Posterior cingulate gyrus (tissue), 11 donors: ENCODE measurements at regions not wholly inside any gene's neighbourhood (a gene's known extent, or its start where the extent isn't known, plus 50 kb on each side); places are given as distances from the start of the nearest gene placed in this dataset.
A peak's percentile ranks its signal among the peaks of the same experiment; 100 is the strongest.
"Not testable (repeated sequence)": the region's sequence is repeated elsewhere in the genome, so short reads cannot be mapped to it uniquely, and the experiment has no call there.

Source experiments
- DNase-seq, 10 donors: peaks; one replicate each; pipeline versions ENCODE4 v3.0.0 to v3.0.0-alpha.2; 2020 to 2021; ENCODE audit warnings: mixed read lengths in 3 of 10
- intact Hi-C: fragments of 100-400 bp; cut with DNase I; formaldehyde crosslinking; loops from one replicate; pipeline ENCODE4 v1.15.1; 2023

DNA sequence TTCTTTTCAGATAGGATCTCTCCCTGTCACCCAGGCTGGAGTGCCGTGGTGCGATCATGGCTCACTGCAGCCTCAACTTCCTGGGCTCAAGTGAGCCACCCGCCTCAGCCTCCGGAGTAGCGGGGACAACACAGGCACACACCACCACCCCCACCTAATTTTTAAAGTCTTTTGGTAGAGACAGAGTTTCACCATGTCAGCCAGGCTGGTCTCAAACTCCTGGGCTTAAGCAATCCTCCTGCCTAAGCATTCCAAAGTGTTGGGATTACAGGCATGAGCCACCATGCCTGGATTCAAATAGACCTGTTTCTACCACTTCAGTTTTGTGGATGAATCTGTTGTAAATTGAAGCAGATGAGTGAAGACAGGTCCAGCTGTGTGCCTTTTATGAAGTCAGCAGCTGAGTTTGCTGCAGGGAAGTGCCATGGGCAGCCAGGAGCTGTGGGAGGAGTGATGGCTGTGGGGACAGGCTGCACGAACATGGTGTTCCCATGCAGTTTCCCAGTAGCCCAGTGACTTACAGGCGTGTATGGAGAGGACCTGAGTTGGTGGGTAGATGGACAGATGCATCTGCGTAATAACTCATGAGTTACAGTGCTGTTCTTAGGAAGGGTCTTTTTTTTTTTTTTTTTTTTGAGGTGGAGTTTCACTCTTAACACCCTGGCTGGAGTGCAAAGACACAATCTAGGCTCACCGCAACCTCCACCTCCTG is 4476.4 kb upstream of the OR11H1 start:
- intact Hi-C loops, result not testable (repeated sequence)
- DNase-seq, result peak in 2 of 10 donors; percentile 76 to 85

DNA sequence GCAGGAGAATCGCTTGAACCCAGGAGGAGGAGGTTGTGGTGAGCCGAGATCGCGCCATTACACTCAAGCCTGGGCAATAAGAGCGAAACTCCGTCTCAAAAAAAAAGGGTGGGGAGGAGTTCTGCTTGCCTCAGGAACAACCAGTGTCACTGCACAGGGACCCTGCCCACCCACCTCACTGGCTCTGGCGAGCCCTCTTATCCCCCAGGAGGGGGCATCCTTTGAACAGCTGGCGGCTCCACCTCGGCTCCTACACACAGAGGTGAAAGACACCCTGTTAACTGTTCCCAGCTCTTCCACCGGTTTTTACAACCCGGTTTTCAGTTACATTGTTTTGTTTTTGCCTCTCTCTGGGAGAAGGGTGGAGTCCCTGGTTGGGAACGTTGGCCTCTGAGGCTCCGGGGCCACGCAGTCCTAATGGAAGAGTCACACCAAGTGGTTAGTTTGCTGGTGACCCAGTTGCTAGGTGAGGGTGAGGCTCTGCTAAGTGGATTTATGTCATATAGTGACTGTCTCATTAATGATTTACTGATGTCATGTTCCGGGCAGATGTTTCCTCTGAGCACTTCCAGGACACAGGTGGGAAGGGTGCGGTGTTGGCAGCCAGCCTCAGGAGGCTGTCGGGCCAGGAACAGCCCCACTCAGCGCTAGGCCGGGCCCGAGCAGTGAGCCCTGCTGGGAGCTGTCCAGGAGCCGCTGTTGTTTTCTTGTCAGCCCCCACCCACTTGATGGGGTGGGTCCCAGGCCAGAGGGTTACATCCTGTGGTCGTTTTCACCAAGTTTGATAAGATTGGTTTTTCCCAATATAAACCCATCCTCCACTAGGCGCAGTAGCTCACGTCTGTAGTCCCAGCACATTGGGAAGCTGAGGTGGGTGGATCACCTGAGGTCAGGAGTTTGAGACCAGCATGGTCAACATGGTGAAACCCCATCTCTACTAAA is 4474.3 kb upstream of the OR11H1 start:
- intact Hi-C loops, result not testable (repeated sequence)
- DNase-seq, result peak in 2 of 10 donors; percentile 83 to 86

DNA sequence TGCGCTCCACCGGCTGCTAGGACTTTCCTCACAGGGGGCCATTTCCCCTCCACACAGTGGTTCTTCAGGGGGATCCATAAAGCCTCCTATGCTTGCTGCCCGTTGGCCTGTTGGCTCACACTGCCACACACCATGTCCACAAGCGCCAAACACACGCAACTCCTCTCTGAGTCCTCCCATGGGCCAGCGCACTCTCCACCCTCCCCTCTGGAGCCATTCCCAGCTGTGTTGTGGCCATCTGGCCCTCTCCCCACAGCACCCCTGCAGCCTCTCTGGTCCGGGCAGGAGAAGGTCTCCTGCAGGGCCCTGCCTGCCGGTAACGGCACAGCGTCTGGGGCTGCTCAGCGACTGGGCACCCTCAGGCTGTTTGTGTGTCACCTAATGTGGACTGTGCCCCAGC is 4473.3 kb upstream of the OR11H1 start:
- peak in 3 of 10 donors; percentile 82 to 91 (median 88) for DNase-seq
- intact Hi-C loops, result not testable (repeated sequence)

DNA sequence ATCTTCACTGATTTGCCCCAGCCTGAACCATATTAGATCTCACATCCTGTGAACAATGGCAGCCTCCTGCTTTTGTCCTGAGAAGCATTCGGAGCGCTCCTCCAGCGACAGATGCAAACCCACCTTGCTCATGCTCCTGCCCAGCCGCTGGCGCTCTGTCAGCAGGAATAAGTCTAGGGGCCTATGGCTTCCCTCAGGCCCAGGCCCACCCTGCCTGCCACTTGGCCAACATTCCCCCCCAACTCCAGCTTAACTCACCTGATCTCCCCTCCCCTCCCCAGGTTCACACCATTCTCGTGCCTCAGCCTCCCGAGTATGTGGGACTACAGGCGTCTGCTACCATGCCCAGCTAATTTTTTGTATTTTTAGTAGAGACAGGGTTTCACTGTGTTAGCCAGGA is 4472.8 kb upstream of the OR11H1 start:
- DNase-seq, result peak in 3 of 10 donors; percentile 79 to 92 (median 91)

DNA sequence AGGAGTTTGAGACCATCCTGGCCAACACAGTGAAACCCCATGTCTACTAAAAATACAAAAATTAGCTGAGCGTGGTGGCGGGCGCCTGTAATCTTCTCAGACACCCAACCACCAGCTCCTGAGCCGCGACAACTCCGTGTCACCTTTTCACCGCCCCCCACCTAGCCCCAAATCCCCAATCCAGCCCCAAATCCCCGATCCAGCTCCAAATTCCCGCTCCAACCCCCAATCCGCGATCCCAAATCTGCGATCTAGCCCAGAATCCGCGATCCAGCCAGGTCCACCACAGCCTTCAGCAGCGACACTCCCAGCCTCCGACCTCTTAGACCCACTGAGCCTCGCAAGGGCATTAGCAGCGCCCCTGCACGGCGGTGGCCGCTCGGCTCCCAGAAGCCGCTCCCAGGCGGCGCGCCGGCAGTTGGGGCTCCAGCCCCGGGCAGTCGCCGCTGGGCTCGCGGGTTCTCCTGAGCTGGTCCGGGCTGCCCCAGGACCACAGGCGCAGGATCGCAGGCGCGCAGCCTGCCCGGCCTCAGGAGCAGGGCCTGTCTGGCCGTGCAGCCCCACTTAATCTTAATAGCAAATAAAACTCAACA is 4469.9 kb upstream of the OR11H1 start:
- DNase-seq, result peak in 3 of 10 donors; percentile 82 to 89 (median 88)
- intact Hi-C loops, result not testable (repeated sequence)

More for the DNA sequence above, 4472.8 kb upstream of the OR11H1 start:
- intact Hi-C loops, result not testable (repeated sequence)

DNA sequence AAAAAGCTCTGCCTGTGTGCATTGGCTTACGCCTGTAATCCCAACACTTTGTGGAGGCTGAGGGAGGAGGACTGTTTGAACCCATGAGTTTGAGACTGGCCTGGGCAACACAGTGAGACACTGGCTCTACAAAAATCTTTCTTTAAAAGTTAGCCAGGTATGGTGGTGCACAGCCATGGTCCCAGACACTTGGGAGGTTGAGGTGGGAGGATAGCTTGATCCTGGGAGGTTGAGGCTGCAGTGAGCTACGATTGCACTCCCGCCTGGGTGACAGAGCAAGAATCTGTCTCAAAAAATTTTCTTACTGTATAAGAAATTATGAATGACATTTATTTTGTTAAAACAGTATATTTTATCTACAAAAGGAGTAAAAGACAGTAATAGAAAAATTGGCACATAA is 4468.9 kb upstream of the OR11H1 start:
- intact Hi-C loops, result not testable (repeated sequence)

DNA sequence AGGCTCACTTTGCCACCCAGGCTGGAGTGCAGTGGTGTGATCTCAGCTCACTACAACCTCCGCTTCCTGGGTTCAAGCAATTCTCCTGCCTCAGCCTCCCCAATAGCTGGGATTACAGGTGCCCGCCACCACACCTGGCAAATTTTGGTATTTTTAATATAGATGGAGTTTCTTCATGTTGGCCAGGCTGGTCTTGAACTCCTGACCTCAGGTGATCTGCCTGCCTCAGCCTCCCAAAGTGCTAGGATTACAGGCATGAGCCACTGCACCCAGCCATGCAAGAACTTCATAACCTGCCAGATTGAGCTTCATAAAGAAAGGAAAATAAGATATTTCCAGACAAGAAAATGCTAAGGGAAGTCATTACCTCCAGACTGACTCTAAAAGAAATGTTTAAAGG is 4467.2 kb upstream of the OR11H1 start:
- DNase-seq, result peak in 1 of 10 donors; percentile 57
- intact Hi-C loops, result not testable (repeated sequence)

More for the DNA sequence above, 4468.9 kb upstream of the OR11H1 start:
- DNase-seq, result peak in 1 of 10 donors; percentile 75

DNA sequence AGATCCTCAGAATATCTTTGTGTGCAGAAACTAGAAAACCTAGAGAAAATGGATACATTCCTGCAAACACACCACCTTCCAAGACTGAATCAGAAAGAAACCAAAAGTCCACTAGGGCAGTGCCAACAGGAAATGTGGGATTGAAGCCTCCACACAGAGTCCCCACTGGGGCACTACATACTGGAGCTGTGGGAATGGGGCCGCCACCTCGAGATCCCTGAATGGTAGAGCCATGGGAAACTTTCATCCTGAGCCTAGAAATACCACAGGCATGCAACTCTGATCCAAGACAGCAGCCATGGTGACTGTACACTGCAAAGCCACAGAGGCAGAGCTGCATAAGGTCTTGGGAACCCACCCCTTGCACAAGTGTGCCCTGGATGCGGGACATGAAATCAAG is 4465.5 kb upstream of the OR11H1 start:
- peak in 2 of 10 donors; percentile 86 to 90 for DNase-seq
- intact Hi-C loops, result not testable (repeated sequence)

DNA sequence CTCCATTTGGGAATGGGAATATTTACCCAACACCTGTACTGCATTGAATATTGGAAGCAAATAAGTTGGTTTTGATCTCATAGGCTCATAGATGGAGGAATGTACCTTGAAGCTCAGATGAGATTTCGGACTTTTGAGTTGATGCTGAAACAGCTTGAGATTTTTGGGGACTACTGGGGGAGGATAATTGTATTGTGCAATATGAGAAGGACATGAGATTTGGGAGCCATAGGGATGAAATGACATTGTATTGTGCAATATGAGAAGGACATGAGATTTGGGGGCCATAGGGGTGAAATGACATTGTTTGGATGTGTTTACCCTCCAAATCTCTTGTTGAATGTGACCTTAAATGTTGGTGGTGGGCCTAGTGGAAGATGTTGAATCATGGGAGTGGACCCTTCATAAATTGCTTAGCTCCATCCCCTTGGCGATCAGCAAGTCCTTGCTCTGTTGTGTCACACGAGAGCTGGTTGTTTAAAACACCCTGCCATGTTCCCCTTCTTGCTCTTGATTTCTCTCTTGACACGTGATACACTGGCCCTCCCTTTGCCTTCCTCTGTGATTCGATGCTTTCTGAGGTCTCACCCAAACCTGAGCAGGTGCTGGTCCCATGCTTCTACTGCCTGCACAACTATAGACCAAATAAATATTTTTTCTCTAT is 4464.8 kb upstream of the OR11H1 start:
- intact Hi-C loops, result not testable (repeated sequence)
- DNase-seq, result peak in 1 of 10 donors; percentile 27

DNA sequence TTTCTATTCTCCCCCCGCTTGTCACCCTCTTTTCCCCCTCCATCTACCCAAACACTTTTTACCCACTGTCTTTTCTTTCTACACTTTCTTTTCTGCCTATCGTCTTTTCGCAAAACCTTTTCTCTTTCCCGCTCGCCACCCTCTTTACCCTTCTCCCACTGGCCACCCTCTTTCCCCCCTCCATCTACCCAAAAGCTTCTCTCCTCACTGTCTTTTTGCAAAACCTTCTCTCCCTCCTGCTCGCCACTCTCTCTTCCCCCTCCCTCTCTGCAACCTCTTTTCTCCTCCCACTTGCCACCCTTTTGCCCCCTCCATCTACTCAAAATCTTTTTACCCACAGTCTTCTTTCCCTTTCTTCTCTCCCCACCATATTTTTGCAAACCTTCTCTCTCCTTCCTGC is 4462.8 kb upstream of the OR11H1 start:
- peak in 2 of 10 donors; percentile 59 to 82 for DNase-seq
- intact Hi-C loops, result not testable (repeated sequence)

DNA sequence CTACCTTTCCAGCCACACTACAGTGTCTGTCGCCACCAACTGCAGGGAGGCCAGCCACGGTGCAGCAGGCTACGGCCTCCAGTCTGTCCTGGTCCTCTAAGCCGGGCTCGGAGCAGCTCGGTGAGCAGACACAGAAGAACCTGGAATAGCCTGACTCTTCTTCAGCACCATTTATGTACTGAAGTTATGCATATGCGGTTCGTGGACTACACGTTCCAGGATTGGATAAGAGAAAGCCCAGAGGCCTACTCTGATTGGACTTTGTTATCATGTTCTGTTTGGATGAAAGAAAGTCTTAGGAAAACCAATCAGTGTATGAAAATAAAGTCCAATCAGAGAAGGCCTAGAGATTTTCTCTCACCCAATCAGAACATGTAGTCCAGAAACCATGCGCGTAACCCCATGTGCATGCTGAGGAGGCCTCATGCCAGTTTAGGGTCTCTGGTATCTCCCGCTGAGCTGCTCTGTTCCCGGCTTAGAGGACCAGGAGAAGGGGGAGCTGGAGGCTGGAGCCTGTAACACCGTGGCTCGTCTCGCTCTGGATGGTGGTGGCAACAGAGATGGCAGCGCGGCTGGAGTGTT is 4462.0 kb upstream of the OR11H1 start:
- intact Hi-C loops, result not testable (repeated sequence)
- DNase-seq, result peak in 1 of 10 donors; percentile 62

DNA sequence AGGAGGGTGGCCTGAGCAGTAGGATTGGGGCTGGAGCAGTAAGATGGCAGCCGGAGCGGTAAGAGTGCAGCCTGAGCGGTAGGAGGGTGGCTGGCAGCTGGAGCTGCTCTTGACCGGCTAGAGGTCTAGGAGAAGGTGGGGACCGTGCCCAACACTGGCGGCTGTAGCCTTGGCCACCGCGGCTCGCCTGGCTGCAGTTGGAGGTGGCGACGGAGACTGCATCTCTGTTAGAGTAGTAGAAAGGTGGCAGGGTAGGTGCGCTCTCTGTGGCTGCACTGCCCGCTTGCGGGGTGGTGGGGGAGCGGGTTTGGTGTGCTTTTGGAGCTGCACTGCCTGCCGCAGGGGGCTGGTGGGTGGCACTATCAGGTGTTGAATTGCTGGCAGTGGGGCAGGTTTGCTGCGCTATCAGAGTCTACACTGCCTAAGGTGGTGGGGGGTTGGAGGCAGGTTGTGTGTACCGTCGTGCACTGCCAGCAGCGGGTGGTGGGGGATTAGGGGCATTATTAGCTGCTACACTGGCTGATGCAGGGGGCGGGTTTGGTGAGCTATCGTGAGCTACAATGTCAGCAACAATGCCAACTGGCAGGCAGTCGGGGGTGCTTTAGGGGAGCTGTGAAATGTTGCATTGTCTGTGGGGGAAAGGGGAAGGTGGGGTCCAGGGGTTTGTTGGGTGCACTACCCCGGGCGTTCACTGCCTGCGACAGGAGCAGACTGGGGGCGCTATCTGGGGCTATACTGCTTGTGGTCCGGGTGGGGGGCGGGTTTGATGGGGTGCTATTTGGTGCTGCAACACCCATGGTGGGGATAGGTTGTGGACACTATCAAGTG is 4461.3 kb upstream of the OR11H1 start:
- DNase-seq, result peak in 3 of 10 donors; percentile 85 to 91 (median 89)
- intact Hi-C loops, result no loop called here

DNA sequence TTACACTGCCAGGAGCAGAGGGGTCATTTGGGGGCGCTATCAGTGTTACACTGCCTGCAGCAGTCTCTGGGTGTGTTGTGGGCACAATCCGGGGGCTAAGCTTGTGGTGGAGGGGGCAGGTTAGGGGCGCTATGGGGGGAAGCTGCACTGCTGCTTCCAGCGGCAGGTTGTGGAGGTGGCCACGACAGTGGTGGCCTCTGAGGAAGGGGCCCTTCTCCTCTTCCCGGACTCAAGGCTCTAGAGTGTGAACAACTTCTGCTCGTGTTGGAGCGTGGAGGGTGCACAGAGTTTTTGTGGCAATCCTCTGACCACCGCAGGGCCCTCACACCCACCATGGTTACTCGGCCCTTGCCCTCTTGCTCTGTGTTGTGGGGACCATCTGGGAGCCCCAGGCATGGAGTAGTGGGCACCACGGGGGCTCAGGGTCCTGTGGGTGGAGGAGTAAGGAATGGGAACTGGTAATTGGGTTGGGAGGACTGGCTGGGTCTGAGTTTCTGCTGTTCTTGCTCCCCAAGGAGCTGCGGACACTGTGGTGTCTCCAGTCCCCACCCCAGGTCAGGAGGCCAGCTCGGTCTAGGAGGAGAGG is 4460.6 kb upstream of the OR11H1 start:
- intact Hi-C loops, result not testable (repeated sequence)
- DNase-seq, result peak in 3 of 10 donors; percentile 79 to 89 (median 89)

DNA sequence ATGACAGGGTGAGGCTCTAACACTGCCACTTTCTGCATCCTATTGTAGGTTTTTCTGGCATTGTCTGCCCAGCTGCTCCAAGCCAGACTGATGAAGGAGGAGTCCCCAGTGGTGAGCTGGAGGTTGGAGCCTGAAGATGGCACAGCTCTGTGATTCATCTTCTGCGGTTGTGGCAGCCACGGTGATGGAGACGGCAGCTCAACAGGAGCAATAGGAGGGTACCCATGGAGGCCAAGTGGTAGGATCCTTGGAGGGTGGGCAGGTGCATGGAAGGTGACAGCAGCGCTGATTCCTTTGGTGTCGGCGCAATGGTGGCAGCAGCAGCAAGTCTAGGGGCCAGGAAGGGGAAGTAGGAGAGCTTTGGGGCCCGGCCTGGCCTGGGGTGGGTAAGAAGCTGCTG is 4460.1 kb upstream of the OR11H1 start:
- peak in 2 of 10 donors; percentile 82 to 84 for DNase-seq

DNA sequence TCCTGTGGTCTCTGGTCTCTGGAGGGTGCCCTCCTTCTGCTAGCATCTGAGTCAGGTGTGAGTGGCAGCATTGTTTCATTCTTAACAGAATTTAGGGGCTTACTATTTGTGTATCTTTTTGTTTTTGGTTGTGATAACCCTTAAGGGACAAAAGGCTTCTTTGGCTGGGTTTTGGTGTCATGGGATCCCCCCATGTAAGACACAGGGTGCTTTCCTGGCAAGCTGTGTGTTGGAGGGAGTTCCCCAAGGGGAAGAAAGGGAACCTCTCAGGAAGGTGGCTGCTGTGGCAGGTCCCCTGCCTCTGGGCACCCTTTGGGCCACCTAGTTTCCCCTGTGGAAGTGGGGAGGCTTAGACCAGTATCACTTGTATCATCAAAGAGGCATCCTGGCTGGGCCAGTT is 4459.6 kb upstream of the OR11H1 start:
- DNase-seq, intact Hi-C loops: not testable (repeated sequence)

More for the DNA sequence above, 4460.1 kb upstream of the OR11H1 start:
- intact Hi-C loops, result not testable (repeated sequence)
